Ovary (tissue), 3 donors: ENCODE measurements at regions not wholly inside any gene's neighbourhood (a gene's known extent, or its start where the extent isn't known, plus 50 kb on each side); places are given as distances from the start of the nearest gene placed in this dataset.

ENCODE experiments used
- EP300 ChIP-seq: sonication (generic); formaldehyde crosslinking; IDR thresholded peaks from one replicate; pipeline ENCODE4 v1.6.1; 2017; ENCODE audit warnings: antibody characterized with exemption
- POLR2A ChIP-seq: fragments of 450-650 bp; IDR thresholded peaks from one replicate; pipeline ENCODE4 v1.6.1; 2017; ENCODE audit warnings: antibody characterized with exemption, mild to moderate bottlenecking, moderate library complexity
- TF ChIP-seq, protein P1 (sequence below), 3 donors: fragments of 450-650 bp in 2 of 3; fragments of 200-600 bp in 1 of 3; IDR thresholded peaks; one replicate each; pipeline versions ENCODE4 v1.5.1 to v1.8.0; 2016 to 2022; ENCODE audit warnings: antibody characterized with exemption in 3 of 3, mild to moderate bottlenecking in 1 of 3
- donor health status: DM: no; HTN: no; CAD: no.

DNA sequence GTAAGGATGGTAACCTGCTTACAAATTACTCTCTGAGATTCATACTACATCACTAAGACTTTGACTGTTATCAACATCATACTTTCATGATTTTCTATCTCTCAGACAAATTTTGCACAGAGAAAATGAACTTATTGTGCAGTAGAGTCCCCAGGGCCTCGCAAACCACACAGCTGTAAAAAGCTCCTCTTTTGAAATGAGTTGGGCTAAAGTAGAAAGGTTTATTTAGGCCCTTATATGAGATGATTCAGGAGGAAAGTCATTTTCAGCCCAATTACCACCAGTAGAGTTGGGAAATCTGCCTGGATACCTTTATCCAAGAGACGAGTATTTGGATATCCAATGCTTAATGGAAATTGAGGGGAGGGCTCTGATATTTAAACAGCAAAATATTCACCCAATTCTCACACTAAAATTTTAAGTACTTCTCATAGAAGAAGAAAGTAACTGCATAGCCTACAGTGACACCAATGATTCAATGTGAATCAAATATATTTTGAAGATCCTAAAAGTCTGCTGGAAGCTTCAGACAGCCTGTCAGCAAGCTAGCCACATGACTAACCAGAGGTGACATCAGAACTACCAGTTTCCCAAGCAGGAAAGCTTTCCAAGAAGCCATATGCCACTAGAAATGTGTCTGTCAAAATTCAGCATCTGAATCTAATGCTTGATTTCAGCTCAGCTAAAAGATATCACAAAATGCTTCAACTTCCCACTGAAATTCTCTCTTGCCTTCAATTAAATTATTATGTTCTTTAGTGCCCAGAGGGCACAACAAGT lies 190.1 kb upstream of the SYT1 start:
- TF ChIP-seq, protein P1, sequence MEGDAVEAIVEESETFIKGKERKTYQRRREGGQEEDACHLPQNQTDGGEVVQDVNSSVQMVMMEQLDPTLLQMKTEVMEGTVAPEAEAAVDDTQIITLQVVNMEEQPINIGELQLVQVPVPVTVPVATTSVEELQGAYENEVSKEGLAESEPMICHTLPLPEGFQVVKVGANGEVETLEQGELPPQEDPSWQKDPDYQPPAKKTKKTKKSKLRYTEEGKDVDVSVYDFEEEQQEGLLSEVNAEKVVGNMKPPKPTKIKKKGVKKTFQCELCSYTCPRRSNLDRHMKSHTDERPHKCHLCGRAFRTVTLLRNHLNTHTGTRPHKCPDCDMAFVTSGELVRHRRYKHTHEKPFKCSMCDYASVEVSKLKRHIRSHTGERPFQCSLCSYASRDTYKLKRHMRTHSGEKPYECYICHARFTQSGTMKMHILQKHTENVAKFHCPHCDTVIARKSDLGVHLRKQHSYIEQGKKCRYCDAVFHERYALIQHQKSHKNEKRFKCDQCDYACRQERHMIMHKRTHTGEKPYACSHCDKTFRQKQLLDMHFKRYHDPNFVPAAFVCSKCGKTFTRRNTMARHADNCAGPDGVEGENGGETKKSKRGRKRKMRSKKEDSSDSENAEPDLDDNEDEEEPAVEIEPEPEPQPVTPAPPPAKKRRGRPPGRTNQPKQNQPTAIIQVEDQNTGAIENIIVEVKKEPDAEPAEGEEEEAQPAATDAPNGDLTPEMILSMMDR (IDR thresholded peaks at IDR 0.05): no peak
- TF ChIP-seq POLR2A (no peak), EP300 (no peak)
